GM12873 (cell line): ENCODE measurements at regions not wholly inside any gene's neighbourhood (a gene's known extent, or its start where the extent isn't known, plus 50 kb on each side); places are given as distances from the start of the nearest gene placed in this dataset.

Experiments used
- TF ChIP-seq, protein P1 (sequence below): IDR thresholded peaks from 2 replicates; pipeline ENCODE4 v1.5.1; 2012; ENCODE audit warnings: low read depth, mild to moderate bottlenecking, moderate library complexity, low read length, control low read depth; ENCODE audit not compliant: insufficient read depth; ENCODE audit errors: missing control alignments

GRCh38 chr18:55031979-55032378, 72.7 kb upstream of the CCDC68 start:
- TF ChIP-seq, protein P1, sequence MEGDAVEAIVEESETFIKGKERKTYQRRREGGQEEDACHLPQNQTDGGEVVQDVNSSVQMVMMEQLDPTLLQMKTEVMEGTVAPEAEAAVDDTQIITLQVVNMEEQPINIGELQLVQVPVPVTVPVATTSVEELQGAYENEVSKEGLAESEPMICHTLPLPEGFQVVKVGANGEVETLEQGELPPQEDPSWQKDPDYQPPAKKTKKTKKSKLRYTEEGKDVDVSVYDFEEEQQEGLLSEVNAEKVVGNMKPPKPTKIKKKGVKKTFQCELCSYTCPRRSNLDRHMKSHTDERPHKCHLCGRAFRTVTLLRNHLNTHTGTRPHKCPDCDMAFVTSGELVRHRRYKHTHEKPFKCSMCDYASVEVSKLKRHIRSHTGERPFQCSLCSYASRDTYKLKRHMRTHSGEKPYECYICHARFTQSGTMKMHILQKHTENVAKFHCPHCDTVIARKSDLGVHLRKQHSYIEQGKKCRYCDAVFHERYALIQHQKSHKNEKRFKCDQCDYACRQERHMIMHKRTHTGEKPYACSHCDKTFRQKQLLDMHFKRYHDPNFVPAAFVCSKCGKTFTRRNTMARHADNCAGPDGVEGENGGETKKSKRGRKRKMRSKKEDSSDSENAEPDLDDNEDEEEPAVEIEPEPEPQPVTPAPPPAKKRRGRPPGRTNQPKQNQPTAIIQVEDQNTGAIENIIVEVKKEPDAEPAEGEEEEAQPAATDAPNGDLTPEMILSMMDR = no peak

GRCh38 chr18:55031576-55031975, 72.3 kb upstream of the CCDC68 start:
- TF ChIP-seq, protein P1 = no peak

GRCh38 chr18:55031164-55031563, 71.9 kb upstream of the CCDC68 start:
- TF ChIP-seq, protein P1 = no peak

DNA sequence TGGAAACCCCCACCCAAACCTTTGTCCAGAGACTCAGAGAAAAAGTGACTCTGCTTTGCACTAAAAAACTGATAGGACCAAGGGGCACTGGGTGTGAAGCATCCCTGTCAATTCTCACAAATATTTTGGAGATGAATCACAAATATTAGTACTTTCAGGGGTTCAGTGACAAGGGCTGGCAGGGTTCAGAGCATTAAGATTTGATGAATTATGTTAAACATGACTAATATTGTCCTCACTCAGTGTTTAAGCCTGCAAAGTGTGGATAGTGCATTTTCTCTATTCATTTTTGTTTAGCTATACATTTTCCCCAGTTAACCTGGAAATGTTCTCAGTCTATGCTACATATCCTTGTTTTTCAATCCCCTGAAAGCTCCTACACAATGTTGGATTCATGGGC, 65.3 kb upstream of the CCDC68 start:
- TF ChIP-seq, protein P1 = no peak

DNA sequence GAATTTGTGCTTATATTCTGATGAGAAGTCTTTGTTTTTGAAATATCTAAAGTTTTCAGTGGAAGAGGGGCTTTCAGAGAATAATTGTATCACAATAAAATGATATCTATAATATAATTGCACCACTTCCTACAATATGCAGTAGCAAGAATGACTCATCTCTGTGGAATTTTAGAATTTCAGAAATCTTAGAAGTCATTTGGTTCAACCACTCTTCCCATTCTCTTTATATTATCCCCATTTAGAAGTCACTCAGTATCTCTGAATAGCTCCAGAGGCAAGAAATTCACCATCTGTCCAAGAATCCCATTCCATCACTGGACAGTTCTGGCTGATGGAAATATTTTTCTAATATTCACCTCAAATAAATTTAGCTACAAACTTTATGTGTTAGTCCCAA, 59.3 kb upstream of the CCDC68 start:
- TF ChIP-seq, protein P1 = no peak

GRCh38 chr18:55014095-55014494, 54.8 kb upstream of the CCDC68 start:
- TF ChIP-seq, protein P1 = no peak

DNA sequence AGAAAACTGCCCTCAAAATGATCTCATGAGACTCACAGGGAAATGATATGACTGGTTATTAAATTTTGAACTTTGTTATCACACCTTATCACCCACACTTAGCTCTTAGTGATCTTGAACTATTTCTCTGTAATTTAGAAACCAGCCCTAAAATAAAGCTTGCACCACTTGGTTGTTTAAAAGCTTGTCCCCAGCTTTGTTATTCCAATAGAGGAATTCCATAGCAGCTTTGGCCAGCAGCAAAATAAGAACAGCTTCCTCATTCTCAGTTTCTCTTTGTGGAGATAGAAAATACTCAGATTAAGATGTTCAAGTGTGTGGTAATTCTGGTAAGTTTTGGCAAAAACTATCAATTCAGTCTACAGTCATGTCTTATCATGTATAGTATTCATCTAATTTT, 54.4 kb upstream of the CCDC68 start:
- TF ChIP-seq, protein P1 = no peak

DNA sequence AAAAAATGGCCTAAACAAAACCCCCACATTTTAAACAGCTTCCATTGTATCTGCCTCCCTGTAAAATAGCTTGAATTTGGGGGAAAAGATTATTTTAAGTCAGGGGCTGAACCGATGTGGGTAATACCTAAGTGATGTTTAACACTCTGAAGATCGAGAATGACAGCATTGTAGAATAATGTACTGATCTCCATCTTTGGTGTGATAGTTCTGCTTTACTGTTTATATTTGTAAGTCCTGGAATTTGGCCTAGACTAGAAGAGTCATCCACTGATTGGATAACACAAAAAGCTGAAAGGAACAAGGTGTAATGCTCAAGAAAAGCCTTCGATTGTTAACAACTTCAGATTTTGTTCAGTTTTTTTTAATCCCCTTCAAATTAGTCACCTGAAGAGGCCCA, 53.8 kb upstream of the CCDC68 start:
- TF ChIP-seq, protein P1 = no peak
